ENCODE measurements at regions not wholly inside any gene's neighbourhood (a gene's known extent, or its start where the extent isn't known, plus 50 kb on each side); places are given as distances from the start of the nearest gene placed in this dataset.

GRCh38 chr6:30263734-30264133 is 50.5 kb upstream of the TRIM26 start:
- ATAC-seq (no peak), DNase-seq (no peak)
- TF ChIP-seq CTCF (IDR thresholded peaks at IDR 0.05): no peak
- peaks cover 33% of the 10 kb centered on the region for H3K36me3 Mint-ChIP-seq (ENCODE audit: low read depth)
- ChIA-PET POLR2A (no interaction called here), CTCF (no interaction called here)
- H3K27me3 Mint-ChIP-seq: no peaks in the 10 kb centered on the region
- H3K27ac Mint-ChIP-seq: no peak overlapping the region
- H3K9me3 Mint-ChIP-seq: no peaks in the 10 kb centered on the region
- H3K4me1 Mint-ChIP-seq (ENCODE audit: low read depth): peaks cover 13% of the 10 kb centered on the region
- intact Hi-C loops (cut with micrococcal nuclease): no loop called here
- no peak overlapping the region for H3K4me3 Mint-ChIP-seq
